OCI-M2 (cell line): ENCODE measurements at regions not wholly inside any gene's neighbourhood (a gene's known extent, or its start where the extent isn't known, plus 50 kb on each side); places are given as distances from the start of the nearest gene placed in this dataset.

Experiments
- DNase-seq: peaks from one replicate; lab custom pipeline; 2025; ENCODE audit not compliant: unreplicated experiment; lab: John Stamatoyannopoulos, UW

DNA sequence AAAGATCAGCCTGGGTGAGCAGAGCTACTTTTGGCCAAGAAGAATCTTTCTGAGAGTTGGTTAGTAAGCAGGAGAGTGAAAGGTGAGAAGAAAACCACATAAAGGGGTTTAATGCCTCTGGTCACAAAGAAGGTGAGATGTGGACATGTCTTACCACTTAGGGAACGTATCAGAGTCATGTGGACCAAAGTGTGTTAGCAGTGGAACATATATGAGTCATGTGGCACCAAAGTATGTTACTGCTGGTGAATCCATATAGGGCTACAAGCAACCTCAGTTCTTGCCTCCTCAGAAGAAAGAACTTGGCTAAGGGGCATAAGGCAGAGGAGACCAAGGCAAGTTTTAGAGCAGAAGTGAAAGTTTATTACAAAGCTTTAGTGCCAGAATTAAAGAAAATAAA is 411.6 kb upstream of the NEGR1 start:
- no peak for DNase-seq

DNA sequence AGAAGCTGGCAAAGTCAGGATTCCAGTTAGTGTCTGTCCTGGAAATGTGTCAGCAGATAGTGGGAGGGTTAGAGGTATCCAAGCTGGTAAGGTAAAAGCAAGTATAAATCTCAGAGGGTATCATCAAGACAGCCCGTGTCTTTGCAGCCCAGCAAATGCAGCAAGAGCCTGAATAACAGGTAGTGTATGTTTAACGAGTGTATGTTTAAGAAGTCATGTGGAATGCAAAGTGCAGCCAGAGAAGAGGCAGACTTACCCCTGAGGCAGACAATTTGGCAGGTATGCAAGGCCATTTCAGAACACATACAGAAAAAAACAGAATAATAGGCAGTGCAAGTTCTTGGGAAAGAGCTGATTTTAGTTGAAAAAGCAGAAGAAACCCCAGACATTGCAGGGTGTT is 411.0 kb upstream of the NEGR1 start:
- no peak for DNase-seq

DNA sequence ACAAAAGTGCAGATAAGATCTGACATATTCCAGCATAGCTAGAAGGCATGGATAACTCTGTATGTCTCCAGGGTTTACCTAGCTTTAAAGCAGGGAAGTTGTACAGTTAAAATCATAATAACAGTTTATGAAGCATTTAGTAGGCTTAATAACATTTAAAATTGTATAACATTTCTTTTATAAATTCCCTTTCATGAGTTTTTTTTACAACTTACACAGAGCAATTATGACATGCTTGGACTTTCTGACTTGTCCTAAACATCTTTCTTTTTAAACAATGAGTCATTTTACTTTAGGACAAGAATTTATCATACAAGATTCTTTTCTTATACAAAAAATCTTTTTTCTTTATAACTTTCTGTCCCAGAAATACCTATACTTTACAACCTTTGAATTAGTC is 408.5 kb upstream of the NEGR1 start:
- DNase-seq = no peak

DNA sequence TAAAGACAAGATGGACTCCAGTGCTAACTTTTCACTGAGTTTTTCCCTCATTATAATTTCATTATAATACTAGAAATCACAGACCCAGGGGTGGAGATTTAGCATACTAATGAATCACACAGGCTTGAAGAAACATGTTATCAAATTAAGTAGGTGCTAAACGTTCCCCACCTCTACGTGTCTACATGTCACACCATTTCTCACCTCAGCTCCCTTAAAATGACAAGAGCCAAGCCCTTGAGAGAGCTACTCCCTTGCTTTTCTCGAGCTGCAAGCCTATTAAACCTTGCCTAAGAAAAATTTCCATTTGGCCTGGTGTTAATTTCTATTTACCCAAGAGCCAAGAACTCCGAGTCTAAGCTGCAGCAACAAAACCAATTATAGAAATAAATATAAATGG is 396.3 kb upstream of the NEGR1 start:
- no peak for DNase-seq

DNA sequence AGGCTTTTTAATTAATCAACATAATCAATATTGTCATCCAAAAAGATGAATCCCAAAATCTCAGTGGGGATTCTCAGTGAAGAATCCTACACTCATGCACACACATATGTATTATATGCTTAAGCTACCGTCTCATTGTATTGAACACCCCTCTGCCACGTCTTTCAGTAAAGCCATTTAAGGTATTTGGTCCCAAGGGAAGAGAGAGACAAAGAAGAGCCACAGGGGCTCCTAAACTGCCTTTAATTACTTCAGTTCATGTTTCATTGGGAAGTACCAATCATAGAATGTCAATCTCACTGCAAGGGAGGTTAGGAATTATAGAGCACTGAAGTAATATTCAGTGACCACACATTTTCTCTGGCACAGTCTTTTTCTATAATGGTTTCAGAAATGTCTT is 388.6 kb upstream of the NEGR1 start:
- no peak for DNase-seq

DNA sequence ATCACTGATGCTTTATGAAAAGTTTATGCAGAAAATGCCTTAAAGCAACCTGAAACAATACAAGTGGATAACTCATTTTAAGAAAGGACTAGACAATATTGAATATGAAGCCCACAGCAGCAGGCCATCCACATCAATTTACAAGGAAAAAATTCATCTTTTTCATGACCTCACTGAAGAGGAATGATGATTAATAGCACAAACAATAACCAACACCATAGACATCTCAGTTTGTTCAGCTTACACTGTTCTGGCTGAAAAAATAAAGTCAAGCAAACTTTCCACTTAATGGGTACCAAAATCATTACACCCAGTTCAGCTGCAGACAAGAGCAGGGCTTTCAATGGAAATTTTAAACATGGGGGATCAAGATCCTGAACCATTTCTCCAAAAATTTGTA is 380.6 kb upstream of the NEGR1 start:
- DNase-seq = no peak

DNA sequence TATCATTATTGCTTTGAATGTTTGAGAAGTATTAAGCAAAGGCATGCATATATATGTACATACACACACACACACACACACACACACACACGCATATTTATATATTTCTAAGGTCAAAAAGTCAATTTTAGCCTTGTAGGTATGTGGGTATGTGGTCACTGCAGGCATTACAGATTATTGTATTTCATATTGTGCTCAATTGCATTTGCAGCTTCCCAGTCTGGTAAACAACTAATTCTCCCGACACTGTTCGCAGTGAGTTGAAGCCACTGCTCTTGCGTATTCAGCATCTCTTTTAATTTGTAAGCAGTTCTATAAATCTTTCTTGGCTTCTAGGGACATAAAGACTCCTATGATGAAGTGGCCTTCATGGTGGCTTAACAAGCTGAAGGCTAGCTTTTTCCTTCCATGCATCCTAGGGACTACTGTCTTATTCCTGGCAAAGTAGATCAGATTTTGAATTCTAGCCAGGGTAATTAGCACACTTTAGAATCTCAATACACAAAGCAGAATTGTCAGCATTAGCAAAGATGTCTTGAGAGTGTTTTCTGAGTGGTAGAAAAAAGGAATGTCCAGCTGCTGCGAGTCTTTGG is 368.6 kb upstream of the NEGR1 start:
- no peak for DNase-seq

DNA sequence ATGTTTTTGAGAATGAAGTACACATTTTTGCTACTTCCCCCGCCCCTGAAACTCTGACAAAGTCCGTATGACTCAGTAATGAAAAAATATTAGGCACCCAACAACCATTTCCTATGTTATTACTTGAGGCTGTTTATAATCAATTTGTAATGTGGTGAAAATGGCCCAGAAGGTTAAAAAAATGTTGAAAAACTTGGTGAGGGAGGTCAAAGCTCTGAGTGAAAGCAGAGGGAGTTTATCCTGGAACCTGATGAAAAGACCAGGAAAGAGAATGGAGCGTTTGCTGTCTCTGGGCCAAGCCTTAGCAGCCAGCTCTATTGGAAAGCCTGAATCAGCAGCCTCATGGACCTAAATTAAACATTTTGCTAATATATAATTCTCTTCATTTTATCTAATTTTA is 367.7 kb upstream of the NEGR1 start:
- DNase-seq = no peak

DNA sequence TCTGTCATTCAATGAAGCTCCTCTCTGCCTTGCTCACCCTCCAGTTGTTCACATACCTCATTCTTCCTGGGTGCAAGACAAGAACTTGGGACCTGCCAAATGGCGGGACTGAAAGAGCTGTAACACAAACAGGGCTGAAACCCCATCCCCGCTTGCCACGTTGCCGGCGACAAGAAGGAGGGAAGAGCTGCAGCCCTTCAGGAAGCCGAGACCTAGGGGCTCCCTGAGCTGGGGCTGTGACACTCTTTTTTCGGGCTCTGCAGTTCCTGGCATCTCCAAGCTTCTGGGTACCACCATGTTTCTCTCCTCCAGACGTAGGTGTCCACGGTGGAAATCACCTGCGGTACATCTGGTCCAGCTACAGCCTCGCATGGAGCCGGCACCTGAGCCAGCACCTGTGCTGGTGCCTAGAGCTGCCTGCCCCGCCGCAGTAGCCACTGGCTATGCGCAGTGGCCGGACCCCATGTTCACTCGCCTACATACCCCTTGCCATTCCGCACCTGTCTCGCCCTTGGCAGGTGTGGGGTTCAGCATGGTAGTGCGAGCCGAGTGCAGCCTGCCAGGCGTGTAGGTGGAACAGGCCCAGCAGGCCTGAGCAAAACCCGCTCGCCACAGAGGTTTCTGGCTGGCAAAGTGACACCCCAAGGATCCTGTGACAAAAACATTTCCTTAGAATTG is 367.0 kb upstream of the NEGR1 start:
- DNase-seq = no peak

DNA sequence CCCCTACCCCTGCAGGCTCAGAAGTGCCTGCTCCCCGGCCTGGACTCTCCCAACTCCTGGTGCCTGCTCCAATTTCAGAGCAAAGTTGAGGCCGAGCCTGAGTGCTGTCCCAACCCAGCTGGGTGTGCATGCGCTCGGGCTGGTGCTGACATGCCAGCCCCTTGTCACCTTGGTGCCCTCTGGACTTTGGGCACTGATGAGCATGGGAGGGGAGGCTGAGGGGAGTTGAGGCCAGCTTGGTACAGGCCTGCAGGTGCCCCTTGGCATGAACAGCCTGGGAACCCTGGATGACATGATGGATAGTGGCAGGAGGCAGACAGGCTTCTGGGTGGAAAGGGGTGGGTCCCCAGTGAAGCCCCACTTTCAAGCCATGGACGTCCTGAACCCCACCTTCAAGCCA is 366.1 kb upstream of the NEGR1 start:
- no peak for DNase-seq

DNA sequence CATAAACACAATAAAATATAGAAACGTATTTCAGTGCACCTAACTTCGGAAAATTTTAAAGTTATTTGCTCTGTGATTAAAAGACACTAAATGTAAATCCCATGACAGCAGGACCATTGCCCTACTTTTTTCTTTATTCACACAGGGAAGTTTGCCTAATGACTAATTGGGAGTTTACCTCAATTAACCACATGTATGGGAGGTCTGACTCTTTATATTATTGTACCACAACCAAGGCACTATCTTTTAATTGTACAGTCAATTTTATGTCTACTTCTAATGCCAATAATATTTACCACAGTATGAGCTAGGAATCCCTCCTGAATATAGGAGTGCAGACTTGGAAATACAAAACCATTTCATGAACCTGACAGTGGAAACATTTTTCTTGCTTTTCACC is 360.8 kb upstream of the NEGR1 start:
- no peak for DNase-seq

DNA sequence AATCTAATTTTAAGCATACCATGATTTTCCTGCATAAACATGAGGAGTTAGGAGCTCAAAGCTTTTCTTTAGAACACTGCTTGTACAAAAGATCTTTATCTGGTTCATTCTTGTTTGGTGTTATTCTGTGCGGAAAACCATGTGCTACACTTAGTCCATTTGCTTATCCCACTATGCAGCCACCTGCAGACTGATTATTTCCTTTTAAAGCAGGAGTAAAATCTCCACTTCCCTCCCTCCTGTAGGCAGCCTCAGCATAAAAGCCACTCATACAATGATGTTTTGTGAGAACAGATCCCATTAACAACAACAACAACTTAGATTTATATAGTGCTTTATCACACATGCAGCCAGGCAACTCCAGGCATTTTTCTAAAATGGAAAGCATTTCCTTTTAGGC is 355.3 kb upstream of the NEGR1 start:
- DNase-seq = no peak

DNA sequence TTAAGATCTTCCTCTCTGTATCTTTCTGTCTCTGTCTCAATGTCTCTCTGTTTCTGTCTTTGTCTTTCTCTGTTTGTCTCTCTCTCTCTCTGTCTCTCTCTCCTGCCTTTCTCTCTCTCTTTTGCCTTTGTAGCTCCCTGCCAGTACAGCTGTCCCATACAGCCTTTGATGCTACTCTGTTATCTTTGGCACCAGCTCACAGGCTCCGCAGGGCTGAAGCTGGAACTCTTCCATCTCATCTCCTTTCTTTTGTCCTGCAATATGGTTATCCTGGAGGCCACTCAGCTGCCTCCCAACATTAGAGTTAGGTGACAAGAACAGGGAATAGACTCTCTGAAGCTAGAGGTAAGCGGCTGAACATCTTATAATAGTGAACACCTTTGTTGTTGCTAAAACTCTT is 354.3 kb upstream of the NEGR1 start:
- DNase-seq = no peak

DNA sequence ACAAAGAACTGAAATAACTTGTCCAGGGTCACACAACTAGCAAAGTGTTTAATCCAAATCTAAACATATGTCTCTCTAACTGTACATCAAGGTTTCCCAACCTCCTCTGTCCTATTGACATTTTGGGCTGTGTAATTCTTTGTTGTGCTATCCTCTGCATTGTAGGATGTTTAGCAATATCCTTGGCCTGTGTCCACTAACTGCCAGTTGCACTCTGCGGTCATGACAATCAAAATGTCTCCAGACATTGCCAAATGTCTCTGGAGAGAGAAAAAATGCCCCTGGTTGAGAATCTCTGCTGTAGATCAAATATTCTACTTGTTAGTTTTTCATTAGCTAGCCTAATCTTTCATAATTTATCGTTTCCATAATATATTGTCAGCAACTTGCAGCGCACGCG is 353.4 kb upstream of the NEGR1 start:
- DNase-seq = no peak

DNA sequence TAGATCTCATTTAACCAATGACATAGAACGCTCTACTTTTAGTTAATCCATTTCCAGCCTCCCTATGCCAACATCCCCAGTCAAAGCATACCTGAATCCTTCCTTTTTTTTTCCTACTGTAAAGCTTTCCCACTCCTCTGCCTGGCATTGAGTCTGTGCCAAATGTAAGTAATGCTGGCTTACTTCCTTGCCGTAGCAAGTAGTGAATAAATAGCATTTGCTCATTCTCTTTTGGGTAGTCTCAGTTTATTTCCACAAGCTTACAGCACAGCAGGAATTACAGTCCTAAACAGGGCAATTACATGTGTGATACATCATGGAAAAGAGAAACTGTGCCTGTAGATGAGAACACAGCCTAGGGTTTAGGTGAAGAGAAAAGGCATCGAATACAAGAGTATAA is 352.6 kb upstream of the NEGR1 start:
- DNase-seq = no peak

DNA sequence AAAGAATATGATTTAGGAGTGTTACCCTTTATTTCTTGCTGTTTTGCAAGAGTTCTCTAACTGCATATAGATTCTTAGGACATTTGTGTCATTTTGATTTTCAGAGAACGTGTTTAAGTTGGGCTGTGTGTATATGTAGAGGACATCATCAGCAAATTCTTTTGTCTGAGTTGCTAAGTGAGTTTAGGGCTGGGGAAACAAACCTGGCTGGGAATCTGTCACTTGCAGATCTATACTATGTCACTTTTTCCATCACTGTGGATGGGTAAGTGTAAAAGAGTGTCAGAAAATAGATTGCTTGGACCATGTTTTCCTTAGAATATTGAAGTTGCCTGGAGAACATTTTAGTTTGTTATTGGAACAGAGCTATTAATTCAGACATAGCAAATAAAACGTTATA is 349.1 kb upstream of the NEGR1 start:
- no peak for DNase-seq

DNA sequence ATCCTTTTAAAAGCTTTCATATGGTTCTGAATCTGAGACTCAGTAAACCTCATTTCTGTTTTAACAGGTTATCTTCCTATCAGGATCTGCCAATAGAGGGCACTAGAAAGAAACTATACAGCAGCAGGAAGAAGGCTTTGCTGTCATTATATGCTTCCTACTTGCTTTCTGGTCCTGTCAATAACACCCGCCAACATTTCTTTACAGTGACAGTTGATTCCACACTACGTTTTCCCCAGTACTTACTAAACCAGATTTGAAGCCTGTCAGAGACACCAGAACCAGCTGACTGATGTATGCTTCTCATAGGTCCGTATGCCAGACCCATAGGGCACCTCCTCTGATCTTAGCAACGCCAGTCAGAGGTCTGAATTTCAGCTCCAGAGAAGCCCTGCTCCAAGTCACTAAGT is 341.0 kb upstream of the NEGR1 start:
- no peak for DNase-seq

DNA sequence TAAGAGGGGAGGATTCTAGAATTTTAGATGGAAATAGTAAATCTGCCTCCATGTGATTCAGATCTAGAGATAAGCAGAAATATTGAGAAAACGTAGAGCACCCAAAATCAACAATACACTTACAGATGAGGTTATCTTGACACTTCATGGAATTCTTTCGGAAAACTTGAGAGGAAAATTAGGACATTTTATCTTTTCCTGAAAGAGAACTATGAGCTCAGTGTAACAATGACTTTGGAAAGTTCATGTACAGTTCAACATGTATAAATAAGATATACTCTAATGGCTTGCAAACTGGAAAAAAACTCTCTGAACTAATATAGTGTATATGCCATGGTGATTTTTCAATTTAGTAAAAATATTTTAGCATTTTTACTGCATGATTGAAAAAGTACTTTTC is 338.1 kb upstream of the NEGR1 start:
- no peak for DNase-seq

DNA sequence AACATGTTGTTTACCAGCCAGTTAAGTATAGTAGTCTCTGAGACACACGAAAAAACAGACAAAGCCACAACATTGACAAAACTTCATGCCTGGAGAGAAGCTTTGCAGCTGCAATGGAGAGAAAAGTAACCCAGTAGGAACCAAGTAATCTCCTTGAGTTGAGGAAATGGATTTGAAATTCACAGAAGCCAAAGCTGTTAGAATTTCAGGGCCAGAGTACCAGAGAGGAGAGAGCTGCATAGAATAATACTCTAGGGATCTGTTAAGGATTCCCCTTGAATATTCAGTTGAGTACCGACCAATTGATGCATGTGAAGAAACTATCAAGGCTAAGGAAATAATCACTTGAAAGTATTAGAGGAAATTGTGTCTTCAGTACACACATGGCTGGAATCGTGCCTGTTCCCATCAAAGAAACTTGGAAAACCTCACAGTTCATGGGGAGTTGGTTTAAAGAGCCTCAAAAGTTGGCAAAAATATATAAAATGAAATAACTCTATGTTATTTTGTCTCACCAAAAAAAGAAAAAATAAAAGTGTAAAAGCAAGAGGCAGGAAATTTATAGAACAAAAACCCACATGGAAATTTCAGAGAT is 324.0 kb upstream of the NEGR1 start:
- no peak for DNase-seq

DNA sequence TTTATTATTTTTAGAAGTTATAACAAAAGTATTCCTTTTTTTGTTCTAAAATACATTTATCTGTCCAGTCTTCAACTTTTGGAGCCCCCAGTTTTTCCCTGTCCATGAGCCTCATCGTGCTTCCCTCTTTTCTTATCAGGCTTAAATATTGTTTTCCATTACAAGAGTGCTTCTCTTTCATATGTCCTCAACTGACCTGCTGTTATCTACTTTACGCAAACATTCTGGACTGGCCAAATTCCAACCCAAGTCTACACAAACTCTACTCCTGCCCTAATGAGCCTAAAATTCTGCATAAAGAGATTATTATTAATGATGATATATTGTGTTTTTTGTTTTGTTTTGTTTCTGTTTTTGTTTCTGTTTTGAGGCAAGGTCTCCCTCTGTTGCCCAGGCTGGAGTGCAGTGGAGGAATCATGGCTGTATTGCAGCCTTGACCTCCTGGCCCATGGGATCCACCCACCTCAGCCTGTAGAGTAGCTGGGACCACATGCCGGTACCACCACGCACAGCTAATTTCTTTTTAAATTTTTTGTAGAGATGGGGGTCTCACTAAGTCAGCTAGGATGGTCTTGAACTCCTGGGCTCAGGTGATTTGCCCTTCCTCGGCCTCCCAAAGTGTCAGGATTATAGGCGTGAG is 318.8 kb upstream of the NEGR1 start:
- no peak for DNase-seq

DNA sequence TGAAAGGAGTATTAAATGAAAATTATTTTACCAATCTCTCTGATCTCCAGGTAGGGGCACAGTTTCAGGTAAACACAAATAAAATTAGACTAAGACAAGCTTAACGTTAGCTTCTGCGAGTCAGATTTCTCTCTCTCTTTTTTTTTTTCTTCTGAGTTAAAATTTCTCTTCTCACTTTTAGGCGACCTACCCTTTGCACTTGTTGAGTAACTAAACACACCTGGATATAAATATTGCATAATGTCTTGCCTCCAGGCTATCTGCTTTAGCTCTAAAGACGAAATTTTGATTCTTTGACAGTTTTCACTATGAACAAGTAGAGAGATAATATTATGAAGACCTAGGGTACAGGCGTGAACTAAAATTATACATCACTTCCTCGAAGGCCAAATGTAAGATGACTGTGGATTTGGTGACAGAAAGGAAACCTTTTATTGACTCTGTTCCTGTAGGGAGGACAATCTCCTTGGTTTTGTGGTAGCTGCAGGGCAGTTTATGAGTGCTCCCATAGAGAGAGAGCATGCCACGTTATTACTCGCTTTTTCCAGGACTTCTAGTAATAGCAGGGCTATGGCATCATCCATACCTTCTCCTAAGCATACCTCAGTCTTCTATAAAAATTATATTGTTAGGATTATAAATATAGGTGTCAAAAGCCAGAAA is 303.8 kb upstream of the NEGR1 start:
- DNase-seq = no peak

DNA sequence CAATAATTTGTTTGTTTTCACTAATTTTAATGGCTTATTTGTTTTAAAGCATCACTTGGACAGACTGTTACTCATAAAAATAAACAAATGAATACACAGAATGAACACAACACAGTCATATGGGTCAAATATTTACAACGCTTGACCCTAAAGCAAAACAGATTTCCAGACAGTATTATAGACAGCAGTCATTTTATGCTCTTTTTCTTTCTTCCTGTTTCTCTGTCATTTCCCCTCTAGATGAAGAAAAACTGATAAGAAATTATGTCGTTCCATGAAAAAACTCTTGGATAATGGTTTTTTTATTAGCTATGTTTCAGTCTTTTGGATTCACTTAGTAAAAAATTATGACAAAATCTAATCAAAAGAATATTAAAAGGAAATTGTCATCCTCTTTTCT is 297.3 kb upstream of the NEGR1 start:
- DNase-seq = no peak
